Fibroblast of skin of left biceps (primary cell): ENCODE measurements at regions not wholly inside any gene's neighbourhood (a gene's known extent, or its start where the extent isn't known, plus 50 kb on each side); places are given as distances from the start of the nearest gene placed in this dataset.

ENCODE experiments used
- DNase-seq, 2 experiments: peaks; one replicate each; pipeline ENCODE4 v3.0.0-alpha.2; 2013; ENCODE audit warnings: low read depth in 2 of 2

- DNase-seq, result no peak
Measured at GRCh38 chrX:139121616-139122286, 408.8 kb upstream of the F9 start.

GRCh38 chrX:139120760-139121159 lies 409.2 kb upstream of the FGF13 start:
- DNase-seq, result no peak

GRCh38 chrX:139113708-139114107 lies 402.2 kb upstream of the FGF13 start:
- no peak for DNase-seq

GRCh38 chrX:139112432-139112831 lies 400.9 kb upstream of the FGF13 start:
- no peak for DNase-seq

GRCh38 chrX:139106069-139106468 lies 394.6 kb upstream of the FGF13 start:
- DNase-seq, result peak in 1 of 2 experiments; percentile 3

GRCh38 chrX:139094671-139095592 lies 383.4 kb upstream of the FGF13 start:
- no peak for DNase-seq

GRCh38 chrX:139093201-139093600 lies 381.7 kb upstream of the FGF13 start:
- no peak for DNase-seq

GRCh38 chrX:139091878-139092277 lies 380.4 kb upstream of the FGF13 start:
- no peak for DNase-seq

GRCh38 chrX:139091066-139091465 lies 379.5 kb upstream of the FGF13 start:
- no peak for DNase-seq

GRCh38 chrX:139086246-139086645 lies 374.7 kb upstream of the FGF13 start:
- no peak for DNase-seq

GRCh38 chrX:139085404-139085803 lies 373.9 kb upstream of the FGF13 start:
- DNase-seq, result no peak

- DNase-seq, result no peak
Measured at GRCh38 chrX:139083191-139083590, 371.7 kb upstream of the FGF13 start.

- DNase-seq, result no peak
Measured at GRCh38 chrX:139081965-139082364, 370.4 kb upstream of the FGF13 start.

GRCh38 chrX:139079789-139080188 lies 368.3 kb upstream of the FGF13 start:
- DNase-seq, result no peak

- no peak for DNase-seq
Measured at GRCh38 chrX:139078761-139079280, 367.3 kb upstream of the FGF13 start.

GRCh38 chrX:139078342-139078741 lies 366.8 kb upstream of the FGF13 start:
- no peak for DNase-seq

- DNase-seq, result no peak
Measured at GRCh38 chrX:139077281-139078250, 366.0 kb upstream of the FGF13 start.

GRCh38 chrX:139063364-139063763 lies 351.8 kb upstream of the FGF13 start:
- no peak for DNase-seq

GRCh38 chrX:139058831-139059495 lies 347.4 kb upstream of the FGF13 start:
- DNase-seq, result no peak

GRCh38 chrX:139052461-139052860 lies 340.9 kb upstream of the FGF13 start:
- DNase-seq, result no peak

- DNase-seq, result no peak
Measured at GRCh38 chrX:139049465-139049864, 337.9 kb upstream of the FGF13 start.
